MCF 10A (cell line): ENCODE measurements at regions not wholly inside any gene's neighbourhood (a gene's known extent, or its start where the extent isn't known, plus 50 kb on each side); places are given as distances from the start of the nearest gene placed in this dataset.
A peak's percentile ranks its signal among the peaks of the same experiment; 100 is the strongest.

Experiments used
- BruUV-seq: library from RNA; stranded (reverse); fragments of 400-500 nt; replicated peaks from 2 replicates; lab custom pipeline; 2021; lab: Mats Ljungman, UMichigan
- CTCF ChIA-PET: fragments of 300-600 bp; sonication (Branson Sonifier 250); formaldehyde crosslinking; extraction: SDS; loops from one replicate; lab custom pipeline; 2021; ENCODE audit warnings: antibody characterized with exemption, inconsistent platforms; lab: Yijun Ruan, JAX
- POLR2A ChIA-PET: fragments of 300-600, 350-650 bp; sonication (Branson Sonifier 250); formaldehyde crosslinking; extraction: SDS; loops from one replicate; lab custom pipeline; 2020; ENCODE audit warnings: antibody characterized with exemption, inconsistent platforms; lab: Yijun Ruan, JAX
- DNase-seq: peaks from one replicate; pipeline ENCODE4 v3.0.0-alpha.2; 2018; ENCODE audit not compliant: unreplicated experiment
- H3K27ac Mint-ChIP-seq: one replicate; pipeline ENCODE4 v1.8.0; 2022; ENCODE audit warnings: mild to moderate bottlenecking, low read depth, mixed read lengths; ENCODE audit not compliant: unreplicated experiment
- H3K27me3 Mint-ChIP-seq: one replicate; pipeline ENCODE4 v1.8.0; 2022; ENCODE audit warnings: mixed read lengths; ENCODE audit not compliant: insufficient read depth, unreplicated experiment
- H3K36me3 Mint-ChIP-seq: one replicate; pipeline ENCODE4 v1.8.0; 2022; ENCODE audit warnings: mild to moderate bottlenecking, moderate library complexity, mixed read lengths; ENCODE audit not compliant: insufficient read depth, unreplicated experiment
- H3K4me1 Mint-ChIP-seq: one replicate; pipeline ENCODE4 v1.8.0; 2022; ENCODE audit warnings: mixed read lengths; ENCODE audit not compliant: insufficient read depth, unreplicated experiment
- H3K4me3 Mint-ChIP-seq: one replicate; pipeline ENCODE4 v1.8.0; 2022; ENCODE audit warnings: mild to moderate bottlenecking, moderate library complexity, mixed read lengths; ENCODE audit not compliant: unreplicated experiment
- H3K9me3 Mint-ChIP-seq: one replicate; pipeline ENCODE4 v1.8.0; 2022; ENCODE audit warnings: mixed read lengths; ENCODE audit not compliant: unreplicated experiment
- CTCF ChIP-seq: fragments of 200-600 bp; IDR thresholded peaks from one replicate; pipeline ENCODE4 v1.8.0; 2022; ENCODE audit warnings: antibody characterized with exemption, mild to moderate bottlenecking; ENCODE audit not compliant: unreplicated experiment
- intact Hi-C: fragments of 100-400 bp; cut with micrococcal nuclease; formaldehyde crosslinking; loops from 2 replicates; pipeline ENCODE4 v1.14.1; 2022

DNA sequence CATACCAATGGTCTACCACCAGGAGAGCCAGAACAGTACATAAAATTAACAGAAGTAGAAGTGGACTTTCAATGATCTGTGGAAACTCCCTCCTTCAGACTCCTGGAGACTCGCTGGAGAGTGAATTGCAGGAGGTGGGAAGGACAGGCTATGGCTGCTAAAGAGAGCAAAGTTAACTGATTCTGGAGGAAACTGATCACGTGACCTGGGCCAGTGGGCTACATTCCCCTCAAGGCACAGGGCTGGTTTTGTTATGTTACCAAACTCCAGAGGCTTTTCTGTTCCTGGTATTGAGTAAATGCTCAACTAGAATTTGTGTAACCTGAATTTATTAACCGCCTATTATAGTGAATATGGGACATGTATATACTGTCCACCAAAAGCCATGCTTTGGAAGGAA lies 372.6 kb downstream of the MTRR start:
- Mint-ChIP-seq H3K27me3 (peaks cover 14% of the 10 kb centered on the region), H3K4me1 (no peaks in the 10 kb centered on the region), H3K27ac (no peak overlapping the region), H3K36me3 (no peaks in the 10 kb centered on the region), H3K9me3 (no peaks in the 10 kb centered on the region), H3K4me3 (no peak overlapping the region)
- no peak for DNase-seq
- no TSS peak for BruUV-seq
- ChIA-PET CTCF (no interaction called here), POLR2A (no interaction called here)
- TF ChIP-seq CTCF = no peak
- intact Hi-C loops = no loop called here

- intact Hi-C loops = no loop called here
- no TSS peak for BruUV-seq
- Mint-ChIP-seq H3K27me3 (peaks cover 23% of the 10 kb centered on the region), H3K36me3 (no peaks in the 10 kb centered on the region), H3K4me1 (no peaks in the 10 kb centered on the region), H3K27ac (no peak overlapping the region), H3K9me3 (no peaks in the 10 kb centered on the region), H3K4me3 (no peak overlapping the region)
- TF ChIP-seq CTCF = peak; percentile 14
- no peak for DNase-seq
- ChIA-PET POLR2A (no interaction called here), CTCF (interaction anchor here (0.6 to 2.3 kb wide), 9 partner anchors 14 to 1937 kb away, joined by 3 to 10 read pairs (median 4); no protein-coding TSS in a partner anchor)
Measured at GRCh38 chr5:8247049-8247899, 378.3 kb downstream of the MTRR start.

DNA sequence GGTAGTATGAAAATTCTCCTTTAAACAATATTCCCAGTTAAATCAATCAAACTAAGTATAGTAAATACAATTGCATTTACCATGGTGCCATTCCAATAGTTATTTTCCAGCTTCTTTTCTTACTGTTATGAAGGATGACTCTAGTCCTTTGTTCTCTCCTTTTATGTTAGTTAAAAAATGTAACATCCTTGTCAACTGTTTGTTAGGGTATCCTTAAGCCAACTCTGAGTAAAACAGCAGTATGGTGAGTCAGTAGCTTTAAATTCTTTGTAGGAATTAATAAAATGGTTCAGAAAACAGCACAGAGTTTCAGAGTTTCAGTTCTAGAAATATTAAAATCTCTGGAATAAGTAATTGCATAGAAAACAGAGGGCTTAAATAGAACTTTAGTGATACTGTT lies 384.4 kb downstream of the MTRR start:
- ChIA-PET CTCF (no interaction called here), POLR2A (interaction anchor here (0.6 kb wide), 1 partner anchor 204 kb away, joined by 3 read pairs; no protein-coding TSS in a partner anchor)
- Mint-ChIP-seq H3K4me1 (no peaks in the 10 kb centered on the region), H3K36me3 (no peaks in the 10 kb centered on the region), H3K27me3 (peaks cover 41% of the 10 kb centered on the region), H3K27ac (no peak overlapping the region), H3K9me3 (no peaks in the 10 kb centered on the region), H3K4me3 (no peak overlapping the region)
- DNase-seq = no peak
- intact Hi-C loops = no loop called here
- no peak for TF ChIP-seq CTCF
- no TSS peak for BruUV-seq

DNA sequence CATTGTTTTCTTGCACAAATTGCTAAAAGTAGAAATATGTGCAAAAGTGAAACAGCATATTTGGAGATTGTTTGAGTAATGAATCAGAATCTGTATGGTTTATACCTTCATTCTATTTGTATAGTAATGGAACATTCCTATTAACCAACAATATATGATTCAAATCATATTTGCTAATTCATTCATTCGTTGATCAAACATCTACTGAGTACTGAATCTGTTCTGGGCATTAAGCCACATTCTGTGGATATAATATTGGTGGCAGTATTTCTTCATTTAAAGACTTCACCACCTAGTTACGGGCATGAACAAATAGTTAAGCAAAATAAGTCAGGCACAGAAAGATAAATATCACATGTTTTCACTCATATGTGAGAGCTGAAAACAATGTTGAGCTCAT lies 385.7 kb downstream of the MTRR start:
- TF ChIP-seq CTCF = no peak
- intact Hi-C loops = no loop called here
- DNase-seq = no peak
- BruUV-seq = no TSS peak
- Mint-ChIP-seq H3K9me3 (no peaks in the 10 kb centered on the region), H3K36me3 (no peaks in the 10 kb centered on the region), H3K4me1 (no peaks in the 10 kb centered on the region), H3K4me3 (no peak overlapping the region), H3K27ac (no peak overlapping the region), H3K27me3 (peaks cover 33% of the 10 kb centered on the region)
- POLR2A ChIA-PET = no interaction called here
- CTCF ChIA-PET = no interaction called here
